Trophoblast cell (in vitro differentiated cells and primary cell): ENCODE measurements at regions not wholly inside any gene's neighbourhood (a gene's known extent, or its start where the extent isn't known, plus 50 kb on each side); places are given as distances from the start of the nearest gene placed in this dataset.

ENCODE experiments used
- DNase-seq, 2 donors: peaks; one replicate each; pipeline ENCODE4 v3.0.0-alpha.2; 2016
- H2AFZ ChIP-seq: 2 replicates; pipeline ENCODE4 v1.6.1; 2013; ENCODE audit warnings: low read length, moderate library complexity, mild to moderate bottlenecking; ENCODE audit not compliant: insufficient read depth, poor library complexity
- H2AK5ac ChIP-seq: 2 replicates; pipeline ENCODE4 v1.6.1; 2013; ENCODE audit warnings: mild to moderate bottlenecking, low read length
- H2BK120ac ChIP-seq: 2 replicates; pipeline ENCODE4 v1.6.1; 2013; ENCODE audit warnings: low read length, mild to moderate bottlenecking, moderate library complexity; ENCODE audit not compliant: insufficient read depth, poor library complexity
- H2BK12ac ChIP-seq: 2 replicates; pipeline ENCODE4 v1.6.1; 2013; ENCODE audit warnings: mild to moderate bottlenecking, low read length, moderate library complexity
- H2BK5ac ChIP-seq: 2 replicates; pipeline ENCODE4 v1.6.1; 2013; ENCODE audit warnings: low read length, low read depth, moderate library complexity, mild to moderate bottlenecking; ENCODE audit not compliant: poor library complexity
- H3K14ac ChIP-seq: 2 replicates; pipeline ENCODE4 v1.6.1; 2013; ENCODE audit warnings: mild to moderate bottlenecking, low read length
- H3K18ac ChIP-seq: 2 replicates; pipeline ENCODE4 v1.6.1; 2013; ENCODE audit warnings: mild to moderate bottlenecking, low read length
- H3K23ac ChIP-seq: 2 replicates; pipeline ENCODE4 v1.6.1; 2013; ENCODE audit warnings: low read length
- H3K27ac ChIP-seq: 2 replicates; pipeline ENCODE4 v1.5.1; 2013; ENCODE audit warnings: low read depth, mild to moderate bottlenecking, inconsistent platforms, low read length, moderate library complexity
- H3K27me3 ChIP-seq: 2 replicates; pipeline ENCODE4 v1.6.1; 2013; ENCODE audit warnings: inconsistent platforms, mild to moderate bottlenecking, low read length, moderate library complexity; ENCODE audit not compliant: insufficient read depth
- H3K36me3 ChIP-seq, 2 experiments: 1 replicate in 1 of 2; 2 replicates in 1 of 2; pipeline ENCODE4 v1.6.1; 2013; ENCODE audit warnings: low read length in 2 of 2, mild to moderate bottlenecking in 2 of 2, moderate library complexity in 1 of 2; ENCODE audit not compliant: insufficient read depth in 2 of 2, control insufficient read depth in 1 of 2
- H3K4ac ChIP-seq: 2 replicates; pipeline ENCODE4 v1.6.1; 2013; ENCODE audit warnings: low read depth, mild to moderate bottlenecking, low read length, moderate library complexity
- H3K4me1 ChIP-seq, 2 experiments: 1 replicate in 1 of 2; 2 replicates in 1 of 2; pipeline ENCODE4 v1.6.1; 2013; ENCODE audit warnings: low read length in 2 of 2, mild to moderate bottlenecking in 2 of 2, moderate library complexity in 1 of 2; ENCODE audit not compliant: insufficient read depth in 2 of 2, control insufficient read depth in 1 of 2
- H3K4me2 ChIP-seq: 2 replicates; pipeline ENCODE4 v1.6.1; 2013; ENCODE audit warnings: inconsistent platforms, mild to moderate bottlenecking, low read length, moderate library complexity
- H3K4me3 ChIP-seq: 2 replicates; pipeline ENCODE4 v1.5.1; 2013; ENCODE audit warnings: mild to moderate bottlenecking, low read depth, low read length, inconsistent platforms
- H3K79me1 ChIP-seq: one replicate; pipeline ENCODE4 v1.6.1; 2013; ENCODE audit warnings: low read length
- H3K79me2 ChIP-seq: 2 replicates; pipeline ENCODE4 v1.6.1; 2013; ENCODE audit warnings: low read length, mild to moderate bottlenecking; ENCODE audit not compliant: control insufficient read depth, insufficient read depth, poor library complexity
- H3K9ac ChIP-seq: 2 replicates; pipeline ENCODE4 v1.6.1; 2013; ENCODE audit warnings: mild to moderate bottlenecking, low read length
- H3K9me3 ChIP-seq: 2 replicates; pipeline ENCODE4 v1.6.1; 2013; ENCODE audit warnings: low read depth, mild to moderate bottlenecking, control low read depth, inconsistent platforms, low read length; ENCODE audit not compliant: insufficient read depth
- H4K12ac ChIP-seq: 2 replicates; pipeline ENCODE4 v1.6.1; 2013; ENCODE audit warnings: low read depth, mild to moderate bottlenecking, low read length, moderate library complexity
- H4K8ac ChIP-seq: 2 replicates; pipeline ENCODE4 v1.6.1; 2013; ENCODE audit warnings: low read depth, mild to moderate bottlenecking, low read length, moderate library complexity
- H4K91ac ChIP-seq: one replicate; pipeline ENCODE4 v1.6.1; 2013; ENCODE audit warnings: low read depth, mild to moderate bottlenecking, low read length, moderate library complexity
- WGBS: extraction: QIAGEN DNeasy Blood & Tissue Kit; methylation state at CpG from one replicate; pipeline ENCODE4 v1.1.7; 2013; ENCODE audit warnings: missing lambda C conversion rate; ENCODE audit not compliant: insufficient read length, insufficient coverage; ENCODE audit errors: extremely low coverage; 5-methylcytosine and 5-hydroxymethylcytosine counted together

DNA sequence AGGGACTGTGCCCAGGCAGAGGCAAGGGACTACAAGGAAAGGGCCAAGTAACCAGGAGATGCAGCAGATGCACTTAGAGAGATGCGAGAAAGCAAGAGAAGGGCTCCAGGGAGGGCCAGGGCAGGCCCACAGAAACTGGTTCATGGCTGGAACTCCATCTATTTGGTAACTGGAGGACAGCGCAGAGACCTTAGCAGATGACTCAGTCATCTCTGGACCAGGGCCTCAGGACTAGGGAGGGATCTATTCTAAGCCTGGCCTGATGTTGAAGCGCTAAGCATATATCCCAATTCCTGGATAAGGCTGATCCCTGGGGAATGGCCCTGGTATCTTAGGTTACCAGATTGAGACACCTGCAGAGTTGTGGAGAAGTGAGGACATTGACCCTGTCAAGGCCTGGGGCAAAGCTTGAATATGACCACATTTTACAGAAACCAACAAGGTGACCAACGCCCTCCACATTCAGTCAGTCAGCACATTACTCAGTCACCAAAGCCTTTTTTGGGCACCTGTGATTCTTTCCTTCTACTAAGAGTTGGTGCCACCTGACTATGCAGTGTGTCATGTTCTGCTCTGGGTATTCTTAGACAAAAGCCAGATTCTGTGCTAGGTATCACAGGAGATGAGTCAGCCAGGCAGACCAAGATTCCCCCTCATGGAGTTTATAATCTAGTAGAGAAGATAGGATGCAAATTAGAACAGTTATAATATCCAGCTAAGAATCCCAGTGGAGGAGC is 68.4 kb upstream of the SLCO3A1 start:
- Histone ChIP-seq H3K4me2 (no peak overlapping the region), H2BK12ac (no peak overlapping the region), H2BK5ac (no peak overlapping the region), H3K27me3 (no peaks in the 10 kb centered on the region), H3K4ac (no peak overlapping the region), H3K4me3 (no peak overlapping the region), H3K18ac (no peak overlapping the region), H3K79me1 (no peaks in the 10 kb centered on the region), H3K9me3 (no peaks in the 10 kb centered on the region), H3K4me1 (no peaks in the 10 kb centered on the region), H3K9ac (no peak overlapping the region), H3K14ac (no peak overlapping the region), H3K36me3 (no peaks in the 10 kb centered on the region), H2BK120ac (no peak overlapping the region), H4K8ac (no peak overlapping the region), H2AK5ac (no peak overlapping the region), H3K27ac (no peak overlapping the region), H4K12ac (no peak overlapping the region), H2AFZ (no peak overlapping the region), H3K79me2 (no peaks in the 10 kb centered on the region), H4K91ac (no peak overlapping the region), H3K23ac (no peak overlapping the region)
- no CpG with 5 or more reads among the region's 4 CpGs for whole genome bisulfite sequencing
- no peak for DNase-seq

DNA sequence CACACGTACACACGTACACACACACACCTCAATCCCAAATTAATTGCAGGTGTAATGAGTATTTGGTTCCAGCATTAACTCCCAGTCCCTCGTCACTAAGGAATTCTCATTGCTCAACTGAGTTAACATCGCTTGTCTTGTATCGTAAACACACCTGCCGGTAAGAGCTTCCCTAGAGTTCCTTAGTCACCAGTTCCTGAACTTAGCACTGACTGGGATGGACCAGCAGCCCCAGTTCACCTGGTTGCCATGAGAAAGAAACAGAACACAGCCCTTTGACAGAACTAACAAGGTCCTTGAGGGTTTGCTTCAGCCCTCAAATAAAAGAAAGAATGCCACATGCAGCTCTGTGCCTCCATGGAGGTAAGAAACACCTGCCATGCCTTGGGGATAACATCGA is 66.3 kb upstream of the SLCO3A1 start:
- H3K36me3 ChIP-seq = no peaks in the 10 kb centered on the region
- no peak overlapping the region for H3K9ac ChIP-seq
- no peak overlapping the region for H4K8ac ChIP-seq
- H3K79me2 ChIP-seq = no peaks in the 10 kb centered on the region
- peak; percentile 4 to 19 for DNase-seq
- no peak overlapping the region for H3K4ac ChIP-seq
- no peak overlapping the region for H4K91ac ChIP-seq
- no peak overlapping the region for H3K27ac ChIP-seq
- H3K4me1 ChIP-seq = no peaks in the 10 kb centered on the region
- no peaks in the 10 kb centered on the region for H3K79me1 ChIP-seq
- no peak overlapping the region for H2AK5ac ChIP-seq
- no peak overlapping the region for H2BK120ac ChIP-seq
- H3K18ac ChIP-seq = no peak overlapping the region
- no peak overlapping the region for H3K4me3 ChIP-seq
- no peak overlapping the region for H2BK5ac ChIP-seq
- no peak overlapping the region for H4K12ac ChIP-seq
- H2AFZ ChIP-seq = no peak overlapping the region
- no CpG with 5 or more reads among the region's 7 CpGs for WGBS
- H3K4me2 ChIP-seq = no peak overlapping the region
- H3K14ac ChIP-seq = no peak overlapping the region
- H3K9me3 ChIP-seq = no peaks in the 10 kb centered on the region
- no peaks in the 10 kb centered on the region for H3K27me3 ChIP-seq
- no peak overlapping the region for H3K23ac ChIP-seq
- no peak overlapping the region for H2BK12ac ChIP-seq

DNA sequence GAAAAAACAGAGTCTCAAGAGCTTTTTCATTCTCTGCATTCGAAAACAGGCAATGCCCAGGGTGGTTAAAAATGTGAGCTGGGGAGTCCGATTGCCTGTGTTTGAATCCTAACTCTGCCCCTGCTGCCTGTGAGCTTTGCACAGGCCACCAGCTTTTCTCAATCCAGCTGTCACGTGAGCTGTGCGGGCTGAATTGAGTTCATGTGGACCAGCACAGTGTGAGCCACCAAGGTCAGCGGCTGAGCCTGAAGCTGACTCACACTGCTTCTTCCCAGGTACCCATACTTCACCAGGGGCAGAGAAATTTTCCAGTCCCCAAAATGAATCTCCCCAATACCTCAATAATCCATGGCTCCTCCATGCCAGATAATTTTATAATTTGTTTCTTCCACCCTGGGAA is 64.4 kb upstream of the SLCO3A1 start:
- H4K8ac ChIP-seq = no peak overlapping the region
- WGBS = no CpG with 5 or more reads among the region's 5 CpGs

DNA sequence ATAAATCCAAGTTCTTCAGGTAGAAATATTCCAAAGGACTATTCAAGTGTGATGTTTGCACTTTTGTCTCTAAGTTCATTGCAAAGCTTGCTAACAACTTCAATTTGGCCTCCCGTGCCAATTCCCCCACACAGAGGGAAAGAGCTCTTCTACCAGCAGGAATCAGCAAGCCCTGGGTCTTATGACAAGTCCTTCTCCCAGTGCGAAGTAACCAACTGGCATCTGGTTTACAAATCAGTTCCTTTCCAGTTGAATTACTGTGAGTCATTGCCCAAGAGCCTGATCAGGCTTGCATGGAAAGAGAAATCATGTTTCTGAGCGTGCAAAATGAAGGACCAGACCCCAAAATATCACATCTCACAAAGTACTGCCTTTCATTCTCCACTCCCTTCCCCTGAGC is 62.7 kb upstream of the SLCO3A1 start:
- Histone ChIP-seq H3K4me2 (no peak overlapping the region), H3K23ac (no peak overlapping the region)

More for the DNA sequence above, 64.4 kb upstream of the SLCO3A1 start:
- Histone ChIP-seq H3K27ac (no peak overlapping the region), H3K27me3 (no peaks in the 10 kb centered on the region), H3K79me2 (no peaks in the 10 kb centered on the region), H3K4me3 (no peak overlapping the region), H3K4ac (no peak overlapping the region), H3K4me1 (no peaks in the 10 kb centered on the region), H3K9ac (no peak overlapping the region), H3K9me3 (no peaks in the 10 kb centered on the region), H3K4me2 (no peak overlapping the region), H2AFZ (no peak overlapping the region), H2BK5ac (no peak overlapping the region), H2AK5ac (no peak overlapping the region), H4K12ac (no peak overlapping the region), H3K36me3 (no peaks in the 10 kb centered on the region), H3K18ac (no peak overlapping the region), H4K91ac (no peak overlapping the region), H3K14ac (no peak overlapping the region), H2BK120ac (no peak overlapping the region), H2BK12ac (no peak overlapping the region), H3K79me1 (no peaks in the 10 kb centered on the region), H3K23ac (no peak overlapping the region)
- no peak for DNase-seq

More for the DNA sequence above, 62.7 kb upstream of the SLCO3A1 start:
- no CpG with 5 or more reads among the region's 3 CpGs for WGBS
- Histone ChIP-seq H4K8ac (no peak overlapping the region), H3K4me1 (no peaks in the 10 kb centered on the region), H3K27me3 (no peaks in the 10 kb centered on the region), H2AK5ac (no peak overlapping the region), H3K27ac (no peak overlapping the region), H2AFZ (no peak overlapping the region), H2BK5ac (no peak overlapping the region), H4K12ac (no peak overlapping the region), H4K91ac (no peak overlapping the region), H3K18ac (no peak overlapping the region), H3K9me3 (no peaks in the 10 kb centered on the region), H3K4ac (no peak overlapping the region), H3K36me3 (no peaks in the 10 kb centered on the region), H3K79me2 (no peaks in the 10 kb centered on the region), H3K9ac (no peak overlapping the region), H3K14ac (no peak overlapping the region), H2BK120ac (no peak overlapping the region), H2BK12ac (no peak overlapping the region), H3K4me3 (no peak overlapping the region), H3K79me1 (no peaks in the 10 kb centered on the region)
- DNase-seq = no peak
